ENCODE measurements at regions not wholly inside any gene's neighbourhood (a gene's known extent, or its start where the extent isn't known, plus 50 kb on each side); places are given as distances from the start of the nearest gene placed in this dataset.

DNA sequence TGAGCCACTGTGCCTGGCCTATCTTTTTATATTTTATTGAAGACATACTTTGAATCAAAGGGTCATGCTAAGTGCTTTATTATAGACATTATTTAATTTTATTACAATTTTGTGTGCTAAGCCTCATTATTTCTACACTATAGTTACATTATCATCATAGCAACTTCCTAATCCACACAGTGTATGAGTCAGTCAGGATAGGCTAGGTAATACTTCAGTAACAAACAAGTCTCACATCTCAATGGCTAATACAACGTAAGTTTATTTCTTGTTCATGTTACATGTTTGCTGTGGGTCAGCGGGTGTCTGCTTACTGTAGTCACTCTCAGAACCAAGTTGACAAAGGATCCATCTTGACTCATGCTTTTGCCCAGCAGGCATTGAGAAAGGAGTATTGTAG, 292.6 kb upstream of the TGFBR2 start:
- no peak overlapping the region for H3K27ac ChIP-seq
- intact Hi-C loops (cut with DNase I), result no loop called here
- 95 to 99% (median 97%) methylated on average over 2 of the region's 2 CpGs for WGBS, 3 donors
- H3K4me3 ChIP-seq, result no peak overlapping the region
- no peaks in the 10 kb centered on the region for H3K9me3 ChIP-seq
- no peak for DNase-seq
- TF ChIP-seq, protein P1, sequence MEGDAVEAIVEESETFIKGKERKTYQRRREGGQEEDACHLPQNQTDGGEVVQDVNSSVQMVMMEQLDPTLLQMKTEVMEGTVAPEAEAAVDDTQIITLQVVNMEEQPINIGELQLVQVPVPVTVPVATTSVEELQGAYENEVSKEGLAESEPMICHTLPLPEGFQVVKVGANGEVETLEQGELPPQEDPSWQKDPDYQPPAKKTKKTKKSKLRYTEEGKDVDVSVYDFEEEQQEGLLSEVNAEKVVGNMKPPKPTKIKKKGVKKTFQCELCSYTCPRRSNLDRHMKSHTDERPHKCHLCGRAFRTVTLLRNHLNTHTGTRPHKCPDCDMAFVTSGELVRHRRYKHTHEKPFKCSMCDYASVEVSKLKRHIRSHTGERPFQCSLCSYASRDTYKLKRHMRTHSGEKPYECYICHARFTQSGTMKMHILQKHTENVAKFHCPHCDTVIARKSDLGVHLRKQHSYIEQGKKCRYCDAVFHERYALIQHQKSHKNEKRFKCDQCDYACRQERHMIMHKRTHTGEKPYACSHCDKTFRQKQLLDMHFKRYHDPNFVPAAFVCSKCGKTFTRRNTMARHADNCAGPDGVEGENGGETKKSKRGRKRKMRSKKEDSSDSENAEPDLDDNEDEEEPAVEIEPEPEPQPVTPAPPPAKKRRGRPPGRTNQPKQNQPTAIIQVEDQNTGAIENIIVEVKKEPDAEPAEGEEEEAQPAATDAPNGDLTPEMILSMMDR (IDR thresholded peaks at IDR 0.05), result no peak
- TF ChIP-seq POLR2A (IDR thresholded peaks at IDR 0.05), result no peak
- no peak for TF ChIP-seq EP300 (IDR thresholded peaks at IDR 0.05)
- H3K4me1 ChIP-seq (ENCODE audit: insufficient read depth), result no peaks in the 10 kb centered on the region
- no peaks in the 10 kb centered on the region for H3K36me3 ChIP-seq
- no peaks in the 10 kb centered on the region for H3K27me3 ChIP-seq

DNA sequence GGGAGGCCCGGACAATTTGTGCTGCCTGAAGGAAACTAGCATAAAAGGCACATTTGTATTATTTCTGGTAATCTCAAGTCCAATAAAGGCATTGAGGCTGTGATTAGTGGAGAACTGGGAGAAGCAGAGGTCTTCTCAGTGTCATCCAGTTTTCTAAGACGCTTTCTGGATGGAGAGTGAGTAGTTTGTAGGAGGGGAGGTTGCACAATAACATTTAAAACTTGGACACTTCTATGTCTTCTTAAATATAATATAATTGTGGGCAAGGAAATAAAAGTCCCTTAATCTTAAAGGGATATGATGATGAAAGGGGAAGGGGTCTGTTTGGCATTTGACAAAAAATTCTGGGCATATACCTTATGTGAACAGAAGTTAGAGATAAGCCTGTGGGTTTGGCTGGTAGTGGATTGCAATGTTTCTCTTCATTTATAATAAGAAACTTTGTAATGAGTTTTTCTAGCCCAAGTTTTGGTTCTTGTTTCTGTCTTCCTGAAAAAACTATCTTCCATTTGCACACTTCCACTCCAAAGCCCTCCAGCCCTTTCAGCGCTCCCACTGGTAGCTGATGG, 291.6 kb upstream of the TGFBR2 start:
- no peaks in the 10 kb centered on the region for H3K36me3 ChIP-seq
- intact Hi-C loops (cut with DNase I), result no loop called here
- no peaks in the 10 kb centered on the region for H3K27me3 ChIP-seq
- no peak overlapping the region for H3K4me3 ChIP-seq
- no peaks in the 10 kb centered on the region for H3K9me3 ChIP-seq
- no peaks in the 10 kb centered on the region for H3K4me1 ChIP-seq (ENCODE audit: insufficient read depth)
- DNase-seq, result no peak
- TF ChIP-seq POLR2A (IDR thresholded peaks at IDR 0.05), result no peak
- TF ChIP-seq, protein P1 (IDR thresholded peaks at IDR 0.05), result no peak
- no peak for TF ChIP-seq EP300 (IDR thresholded peaks at IDR 0.05)
- 57 to 71% (median 61%) methylated on average over 3 of the region's 3 CpGs for WGBS, 3 donors
- H3K27ac ChIP-seq, result no peak overlapping the region

DNA sequence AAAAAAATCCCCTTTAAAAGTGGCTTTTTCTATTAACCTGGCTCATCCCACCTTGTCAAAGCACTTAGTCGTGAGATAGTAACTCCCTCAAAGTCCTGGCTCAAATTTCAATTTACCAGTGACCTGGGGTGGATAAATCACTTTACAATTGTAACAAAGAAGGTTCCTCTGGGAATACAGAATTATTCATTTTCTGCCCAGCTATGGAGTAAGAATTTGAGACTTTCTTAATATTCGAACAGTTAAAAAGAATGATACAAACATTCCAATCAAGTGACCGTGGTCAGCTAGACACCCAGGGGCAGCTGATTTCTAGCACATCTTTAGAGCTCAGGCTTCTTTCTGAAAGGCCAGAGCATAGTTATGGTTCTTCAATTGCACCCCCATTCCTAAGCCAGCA, 291.0 kb upstream of the TGFBR2 start:
- WGBS, 3 donors, result 50 to 62% (median 59%) methylated on average over 3 of the region's 3 CpGs
- Histone ChIP-seq H3K4me3 (no peak overlapping the region), H3K27ac (no peak overlapping the region), H3K27me3 (no peaks in the 10 kb centered on the region), H3K9me3 (no peaks in the 10 kb centered on the region), H3K4me1 (ENCODE audit: insufficient read depth) (no peaks in the 10 kb centered on the region), H3K36me3 (no peaks in the 10 kb centered on the region)
- no peak for DNase-seq
- intact Hi-C loops (cut with DNase I), result no loop called here
- TF ChIP-seq POLR2A (IDR thresholded peaks at IDR 0.05) (no peak), EP300 (IDR thresholded peaks at IDR 0.05) (no peak)
- TF ChIP-seq, protein P1 (IDR thresholded peaks at IDR 0.05), result no peak

DNA sequence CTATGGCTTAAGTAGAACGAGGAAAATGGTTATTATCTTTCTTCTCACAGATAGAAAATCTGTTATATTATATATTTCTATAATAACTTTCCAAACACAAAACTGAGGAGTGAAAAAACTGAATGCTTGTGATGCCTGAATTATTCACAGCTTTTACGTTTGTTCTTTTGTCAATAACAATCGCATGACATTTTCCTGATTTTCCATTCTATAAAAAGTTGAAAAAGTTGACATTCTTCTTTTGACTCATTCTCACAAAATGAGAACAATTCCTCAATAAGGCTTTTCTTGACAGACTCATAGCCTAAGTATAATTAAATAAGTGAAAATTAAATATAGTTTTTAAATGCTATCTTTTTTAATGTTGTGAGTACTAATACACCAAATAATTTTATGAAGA, 288.8 kb upstream of the TGFBR2 start:
- intact Hi-C loops (cut with DNase I), result no loop called here
- TF ChIP-seq, protein P1 (IDR thresholded peaks at IDR 0.05), result no peak
- TF ChIP-seq POLR2A (IDR thresholded peaks at IDR 0.05) (no peak), EP300 (IDR thresholded peaks at IDR 0.05) (no peak)
- DNase-seq, result no peak
- Histone ChIP-seq H3K27me3 (no peaks in the 10 kb centered on the region), H3K4me1 (ENCODE audit: insufficient read depth) (no peaks in the 10 kb centered on the region), H3K36me3 (no peaks in the 10 kb centered on the region), H3K9me3 (no peaks in the 10 kb centered on the region), H3K4me3 (no peak overlapping the region), H3K27ac (no peak overlapping the region)
- 86 to 90% (median 87%) methylated on average over 3 of the region's 3 CpGs for WGBS, 3 donors
